Left lung (tissue), 4 donors: ENCODE measurements at regions not wholly inside any gene's neighbourhood (a gene's known extent, or its start where the extent isn't known, plus 50 kb on each side); places are given as distances from the start of the nearest gene placed in this dataset.

ENCODE experiments used
- ATAC-seq: fragments of 200-7000 bp; cut with Tn5 transposase; one replicate; pipeline ENCODE4 v1.9.1; 2020; ENCODE audit warnings: moderate library complexity
- DNase-seq, 4 donors: peaks; one replicate each; pipeline ENCODE4 v3.0.0-alpha.2; 2013 to 2020
- H3K27ac ChIP-seq, 2 donors: fragments of 200-600 bp; sonication (generic) in 1 of 2; one replicate each; pipeline versions ENCODE4 v1.5.0 to v1.8.0; 2020 to 2021
- H3K27me3 ChIP-seq, 2 donors: fragments of 200-600 bp; sonication (generic) in 1 of 2; one replicate each; pipeline versions ENCODE4 v1.5.0 to v1.8.0; 2020 to 2021
- H3K36me3 ChIP-seq, 2 donors: fragments of 200-600 bp; sonication (generic) in 1 of 2; one replicate each; pipeline versions ENCODE4 v1.5.0 to v1.8.0; 2020 to 2021
- H3K4me1 ChIP-seq, 2 donors: fragments of 200-600 bp; one replicate each; pipeline ENCODE4 v1.8.0; 2021
- H3K4me3 ChIP-seq, 2 donors: fragments of 200-600 bp; sonication (generic) in 1 of 2; one replicate each; pipeline versions ENCODE4 v1.5.0 to v1.8.0; 2020 to 2021; ENCODE audit warnings: mild to moderate bottlenecking in 1 of 2
- H3K9me3 ChIP-seq, 2 donors: fragments of 200-600 bp; sonication (generic) in 1 of 2; one replicate each; pipeline versions ENCODE4 v1.5.0 to v1.8.0; 2020 to 2021
- intact Hi-C, 2 donors: fragments of 100-400 bp; cut with DNase I; formaldehyde crosslinking; loops; one replicate each; pipeline versions ENCODE4 v1.11.2 to v1.14.2; 2022
- TF ChIP-seq, protein P1 (sequence below), 2 donors: fragments of 200-600 bp; sonication (generic) in 1 of 2; IDR thresholded peaks; one replicate each; pipeline versions ENCODE4 v1.5.0 to v1.8.0; 2021; ENCODE audit warnings: antibody characterized with exemption in 2 of 2
- donor health status: DM: no; HTN: yes; CAD: no.
- donor health status: DM: no; HTN: no; CAD: no.

DNA sequence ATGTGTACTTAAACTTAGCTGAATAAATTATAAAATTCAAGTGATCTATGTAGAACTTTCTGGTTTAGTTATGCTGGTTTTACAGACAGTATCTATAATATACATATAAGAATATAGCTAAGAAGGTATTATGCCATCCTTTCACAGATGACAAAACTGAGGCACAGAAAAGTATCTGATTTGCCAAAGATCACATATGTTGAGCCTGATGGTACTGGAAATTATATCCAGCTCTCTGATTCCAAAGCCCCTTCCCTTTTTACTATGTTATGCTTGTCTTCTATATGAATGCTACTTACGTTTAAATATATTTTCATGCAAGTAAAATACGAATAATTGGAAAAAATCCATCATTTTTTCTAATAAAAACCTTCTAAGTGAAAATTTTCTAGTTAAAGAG, 1631.3 kb downstream of the DPP10 start:
- Histone ChIP-seq H3K9me3 (no peaks in the 10 kb centered on the region), H3K4me3 (no peak overlapping the region), H3K36me3 (no peaks in the 10 kb centered on the region), H3K27ac (no peak overlapping the region), H3K27me3 (no peaks in the 10 kb centered on the region), H3K4me1 (no peaks in the 10 kb centered on the region)
- TF ChIP-seq, protein P1, sequence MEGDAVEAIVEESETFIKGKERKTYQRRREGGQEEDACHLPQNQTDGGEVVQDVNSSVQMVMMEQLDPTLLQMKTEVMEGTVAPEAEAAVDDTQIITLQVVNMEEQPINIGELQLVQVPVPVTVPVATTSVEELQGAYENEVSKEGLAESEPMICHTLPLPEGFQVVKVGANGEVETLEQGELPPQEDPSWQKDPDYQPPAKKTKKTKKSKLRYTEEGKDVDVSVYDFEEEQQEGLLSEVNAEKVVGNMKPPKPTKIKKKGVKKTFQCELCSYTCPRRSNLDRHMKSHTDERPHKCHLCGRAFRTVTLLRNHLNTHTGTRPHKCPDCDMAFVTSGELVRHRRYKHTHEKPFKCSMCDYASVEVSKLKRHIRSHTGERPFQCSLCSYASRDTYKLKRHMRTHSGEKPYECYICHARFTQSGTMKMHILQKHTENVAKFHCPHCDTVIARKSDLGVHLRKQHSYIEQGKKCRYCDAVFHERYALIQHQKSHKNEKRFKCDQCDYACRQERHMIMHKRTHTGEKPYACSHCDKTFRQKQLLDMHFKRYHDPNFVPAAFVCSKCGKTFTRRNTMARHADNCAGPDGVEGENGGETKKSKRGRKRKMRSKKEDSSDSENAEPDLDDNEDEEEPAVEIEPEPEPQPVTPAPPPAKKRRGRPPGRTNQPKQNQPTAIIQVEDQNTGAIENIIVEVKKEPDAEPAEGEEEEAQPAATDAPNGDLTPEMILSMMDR (IDR thresholded peaks at IDR 0.05): no peak
- ATAC-seq: no peak
- DNase-seq: no peak
- intact Hi-C loops: no loop called here

GRCh38 chr2:116074161-116074560, 1631.7 kb downstream of the DPP10 start:
- no peak overlapping the region for H3K27ac ChIP-seq
- no peak overlapping the region for H3K4me3 ChIP-seq
- no peaks in the 10 kb centered on the region for H3K9me3 ChIP-seq
- TF ChIP-seq, protein P1 (IDR thresholded peaks at IDR 0.05): no peak
- ATAC-seq: no peak
- DNase-seq: no peak
- H3K4me1 ChIP-seq: no peaks in the 10 kb centered on the region
- H3K36me3 ChIP-seq: no peaks in the 10 kb centered on the region
- H3K27me3 ChIP-seq: no peaks in the 10 kb centered on the region
- intact Hi-C loops: no loop called here

GRCh38 chr2:116088236-116088635, 1645.8 kb downstream of the DPP10 start:
- ATAC-seq (no peak), DNase-seq (no peak)
- Histone ChIP-seq H3K9me3 (peaks cover 0 to 6% of the 10 kb centered on the region in 2 donors), H3K4me1 (no peaks in the 10 kb centered on the region), H3K27me3 (no peaks in the 10 kb centered on the region), H3K4me3 (no peak overlapping the region), H3K36me3 (no peaks in the 10 kb centered on the region), H3K27ac (no peak overlapping the region)
- intact Hi-C loops: no loop called here
- TF ChIP-seq, protein P1 (IDR thresholded peaks at IDR 0.05): no peak

GRCh38 chr2:116094196-116094595, 1651.8 kb downstream of the DPP10 start:
- DNase-seq (peak in 1 of 4 donors; percentile 40), ATAC-seq (no peak)
- no peaks in the 10 kb centered on the region for H3K27me3 ChIP-seq
- H3K4me3 ChIP-seq: no peak overlapping the region
- H3K4me1 ChIP-seq: no peaks in the 10 kb centered on the region
- peaks cover 0 to 6% of the 10 kb centered on the region in 2 donors for H3K9me3 ChIP-seq
- no peak overlapping the region for H3K27ac ChIP-seq
- TF ChIP-seq, protein P1 (IDR thresholded peaks at IDR 0.05): no peak
- H3K36me3 ChIP-seq: no peaks in the 10 kb centered on the region
- intact Hi-C loops: no loop called here

- intact Hi-C loops: no loop called here
- Histone ChIP-seq H3K36me3 (no peaks in the 10 kb centered on the region), H3K4me1 (no peaks in the 10 kb centered on the region), H3K27me3 (no peaks in the 10 kb centered on the region), H3K9me3 (peaks cover 0 to 6% of the 10 kb centered on the region in 2 donors), H3K27ac (no peak overlapping the region), H3K4me3 (no peak overlapping the region)
- ATAC-seq: no peak
- TF ChIP-seq, protein P1 (IDR thresholded peaks at IDR 0.05): no peak
- no peak for DNase-seq
Observed at GRCh38 chr2:116095636-116096035, 1653.2 kb downstream of the DPP10 start.
